ENCODE measurements at regions not wholly inside any gene's neighbourhood (a gene's known extent, or its start where the extent isn't known, plus 50 kb on each side); places are given as distances from the start of the nearest gene placed in this dataset.

DNA sequence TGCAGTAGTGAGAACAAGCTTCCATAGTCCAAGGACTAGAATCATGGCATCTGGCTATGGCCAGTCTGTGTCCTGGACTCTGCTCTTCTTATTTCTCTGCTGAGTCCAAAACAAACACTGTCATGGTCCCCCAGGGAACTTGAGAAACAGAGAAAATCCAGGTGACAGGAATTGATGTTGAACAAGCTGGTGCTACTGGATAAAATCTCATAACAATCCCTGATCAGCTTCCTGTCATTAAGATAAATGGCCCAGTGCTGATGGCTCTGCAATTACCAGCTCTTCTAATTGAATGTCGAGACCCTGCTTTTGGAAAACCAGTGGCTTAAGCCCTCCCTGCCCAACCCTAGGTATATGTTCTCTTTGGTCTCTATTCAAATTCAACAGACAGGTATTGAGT lies 58.8 kb upstream of the ARHGAP36 start:
- Histone ChIP-seq H3F3A (ENCODE audit: insufficient read depth, low read length) (no peaks in the 10 kb centered on the region), H3K9me2 (replicated peaks; ENCODE audit: insufficient read depth, low read length) (no peaks in the 10 kb centered on the region), H3K27ac (ENCODE audit: low read length) (no peak overlapping the region), H3K36me3 (replicated peaks; ENCODE audit: insufficient read depth, low read length) (no peaks in the 10 kb centered on the region), H3K27me3 (replicated peaks; ENCODE audit: insufficient read depth, low read length) (no peaks in the 10 kb centered on the region), H3K4me2 (ENCODE audit: low read depth, low read length) (no peak overlapping the region), H2AFZ (ENCODE audit: low read length) (no peak overlapping the region), H3K4me3 (ENCODE audit: low read length) (no peak overlapping the region), H4K20me1 (ENCODE audit: insufficient read depth, low read length) (no peaks in the 10 kb centered on the region), H3K9me3 (replicated peaks; ENCODE audit: insufficient read depth, low read length) (no peaks in the 10 kb centered on the region), H3K4me1 (ENCODE audit: low read length) (no peaks in the 10 kb centered on the region), H3K9ac (ENCODE audit: low read length) (no peak overlapping the region), H3K79me2 (ENCODE audit: low read length) (no peaks in the 10 kb centered on the region)
- DNase-seq, result no peak
- TF ChIP-seq EZH2 (optimal IDR thresholded peaks at IDR 0.05; ENCODE audit: low read depth, low read length) (no peak), EZH2phosphoT487 (IDR thresholded peaks at IDR 0.05; ENCODE audit: low read length) (no peak)
- TF ChIP-seq, protein P1, sequence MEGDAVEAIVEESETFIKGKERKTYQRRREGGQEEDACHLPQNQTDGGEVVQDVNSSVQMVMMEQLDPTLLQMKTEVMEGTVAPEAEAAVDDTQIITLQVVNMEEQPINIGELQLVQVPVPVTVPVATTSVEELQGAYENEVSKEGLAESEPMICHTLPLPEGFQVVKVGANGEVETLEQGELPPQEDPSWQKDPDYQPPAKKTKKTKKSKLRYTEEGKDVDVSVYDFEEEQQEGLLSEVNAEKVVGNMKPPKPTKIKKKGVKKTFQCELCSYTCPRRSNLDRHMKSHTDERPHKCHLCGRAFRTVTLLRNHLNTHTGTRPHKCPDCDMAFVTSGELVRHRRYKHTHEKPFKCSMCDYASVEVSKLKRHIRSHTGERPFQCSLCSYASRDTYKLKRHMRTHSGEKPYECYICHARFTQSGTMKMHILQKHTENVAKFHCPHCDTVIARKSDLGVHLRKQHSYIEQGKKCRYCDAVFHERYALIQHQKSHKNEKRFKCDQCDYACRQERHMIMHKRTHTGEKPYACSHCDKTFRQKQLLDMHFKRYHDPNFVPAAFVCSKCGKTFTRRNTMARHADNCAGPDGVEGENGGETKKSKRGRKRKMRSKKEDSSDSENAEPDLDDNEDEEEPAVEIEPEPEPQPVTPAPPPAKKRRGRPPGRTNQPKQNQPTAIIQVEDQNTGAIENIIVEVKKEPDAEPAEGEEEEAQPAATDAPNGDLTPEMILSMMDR (IDR thresholded peaks at IDR 0.05; ENCODE audit: low read length), result no peak

Data from MM.1S (cell line).